NCI-H82 treated with DMSO at 0.1 percent for 48 hours (cell line): ENCODE measurements at regions not wholly inside any gene's neighbourhood (a gene's known extent, or its start where the extent isn't known, plus 50 kb on each side); places are given as distances from the start of the nearest gene placed in this dataset.

Source experiments
- DNase-seq: peaks from one replicate; lab custom pipeline; 2025; ENCODE audit not compliant: unreplicated experiment; lab: John Stamatoyannopoulos, UW

- no peak for DNase-seq
These were observed 59.7 kb upstream of the DAPK1 start for GRCh38 chr9:87437966-87438365.

DNA sequence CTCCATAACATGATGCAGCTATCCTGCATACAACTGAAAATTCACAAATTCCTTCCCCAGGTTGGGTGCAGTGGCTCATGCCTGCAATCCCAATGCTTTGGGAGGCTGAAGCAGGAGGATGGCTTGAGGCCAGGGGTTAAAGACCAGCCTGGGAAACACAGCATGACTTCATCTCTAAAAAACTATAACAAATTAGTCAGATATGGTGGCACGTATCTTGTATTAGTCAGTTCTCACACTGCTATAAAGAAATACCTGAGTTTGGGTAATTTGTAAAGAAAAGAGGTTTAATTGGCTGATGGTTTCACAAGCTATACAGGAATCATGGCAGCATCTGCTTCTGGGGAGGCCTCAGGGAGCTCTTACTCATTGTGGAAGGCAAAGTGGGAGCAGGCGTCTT lies 56.4 kb upstream of the DAPK1 start:
- no peak for DNase-seq

DNA sequence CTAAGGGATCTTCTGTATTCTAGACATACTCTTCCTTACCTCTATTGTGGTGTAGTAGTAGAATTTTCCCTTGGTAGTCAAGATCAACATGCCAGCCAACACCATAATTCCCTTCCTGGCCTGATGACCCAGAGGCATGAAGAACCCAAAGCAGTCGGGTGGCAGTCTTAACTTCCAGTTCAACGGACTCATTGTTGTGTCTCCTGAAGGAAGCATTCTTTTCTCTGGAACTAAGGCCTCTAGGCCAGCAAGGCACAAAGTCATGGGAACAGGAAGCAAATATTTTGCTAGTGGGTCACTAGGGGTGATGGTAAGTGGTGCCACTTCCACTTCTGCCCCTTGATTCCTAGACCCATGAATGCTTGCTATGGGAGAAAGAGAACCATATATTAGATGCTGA lies 55.2 kb upstream of the DAPK1 start:
- DNase-seq = no peak

DNA sequence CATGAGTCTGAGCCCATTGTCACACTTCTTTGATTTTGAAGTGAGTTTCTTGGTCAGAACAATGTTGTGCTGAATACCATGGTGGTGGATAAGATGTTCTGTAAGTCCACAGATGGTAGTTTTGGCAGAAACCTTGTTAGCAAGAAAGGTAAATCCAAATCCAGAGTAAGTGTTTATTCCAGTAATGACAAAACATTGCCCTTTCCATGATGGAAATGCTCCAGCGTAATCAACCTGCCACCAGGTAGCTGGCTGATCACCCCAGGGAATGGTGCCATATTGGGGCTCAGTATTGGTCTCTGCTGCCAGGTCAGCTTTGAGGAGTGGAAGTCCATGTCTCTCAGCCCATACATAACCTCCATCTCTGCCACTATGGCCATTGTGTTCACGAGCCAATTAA lies 54.7 kb upstream of the DAPK1 start:
- no peak for DNase-seq

DNA sequence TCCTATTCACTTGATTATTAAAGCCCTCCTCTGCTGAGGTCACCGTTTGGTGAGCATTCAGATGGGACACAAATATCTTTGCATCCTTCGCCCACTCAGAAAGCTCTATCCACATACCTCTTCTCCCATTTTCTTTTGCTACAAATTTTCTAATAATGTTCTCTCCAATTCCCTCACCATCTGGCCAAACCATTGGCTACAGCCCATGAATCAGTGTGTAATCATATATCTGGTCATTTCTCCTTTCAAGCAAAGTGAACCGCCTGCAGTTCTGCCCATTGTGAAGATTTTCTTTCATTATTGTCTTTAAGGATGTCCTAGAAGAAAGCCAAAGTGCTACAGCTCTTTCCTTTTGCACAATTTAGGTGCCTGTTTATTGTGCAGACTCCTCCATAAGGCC lies 54.2 kb upstream of the DAPK1 start:
- DNase-seq = no peak

GRCh38 chr9:87445646-87446045 lies 52.0 kb upstream of the DAPK1 start:
- DNase-seq = no peak

DNA sequence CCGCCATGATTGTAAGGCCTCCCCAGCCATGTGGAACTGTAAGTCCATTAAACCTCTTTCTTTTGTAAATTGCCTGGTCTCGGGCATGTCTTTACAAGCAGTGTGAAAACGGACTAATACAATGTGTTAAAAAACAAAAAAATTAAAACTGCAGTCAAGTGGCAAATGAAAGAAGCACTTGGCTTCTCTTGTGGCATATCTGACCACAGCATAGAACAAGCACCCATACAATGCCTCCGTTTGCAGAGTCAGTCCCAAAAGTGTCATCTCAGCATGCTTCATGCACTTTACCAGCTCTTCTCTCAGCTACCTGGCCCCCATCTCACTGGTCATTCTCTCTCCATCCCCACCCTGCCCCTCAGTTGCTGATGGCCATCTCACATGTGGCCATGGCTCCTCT lies 51.1 kb upstream of the DAPK1 start:
- no peak for DNase-seq

- DNase-seq = no peak
These were observed 49.9 kb upstream of the DAPK1 start for GRCh38 chr9:87447547-87448432.
